ENCODE measurements at regions not wholly inside any gene's neighbourhood (a gene's known extent, or its start where the extent isn't known, plus 50 kb on each side); places are given as distances from the start of the nearest gene placed in this dataset.

DNA sequence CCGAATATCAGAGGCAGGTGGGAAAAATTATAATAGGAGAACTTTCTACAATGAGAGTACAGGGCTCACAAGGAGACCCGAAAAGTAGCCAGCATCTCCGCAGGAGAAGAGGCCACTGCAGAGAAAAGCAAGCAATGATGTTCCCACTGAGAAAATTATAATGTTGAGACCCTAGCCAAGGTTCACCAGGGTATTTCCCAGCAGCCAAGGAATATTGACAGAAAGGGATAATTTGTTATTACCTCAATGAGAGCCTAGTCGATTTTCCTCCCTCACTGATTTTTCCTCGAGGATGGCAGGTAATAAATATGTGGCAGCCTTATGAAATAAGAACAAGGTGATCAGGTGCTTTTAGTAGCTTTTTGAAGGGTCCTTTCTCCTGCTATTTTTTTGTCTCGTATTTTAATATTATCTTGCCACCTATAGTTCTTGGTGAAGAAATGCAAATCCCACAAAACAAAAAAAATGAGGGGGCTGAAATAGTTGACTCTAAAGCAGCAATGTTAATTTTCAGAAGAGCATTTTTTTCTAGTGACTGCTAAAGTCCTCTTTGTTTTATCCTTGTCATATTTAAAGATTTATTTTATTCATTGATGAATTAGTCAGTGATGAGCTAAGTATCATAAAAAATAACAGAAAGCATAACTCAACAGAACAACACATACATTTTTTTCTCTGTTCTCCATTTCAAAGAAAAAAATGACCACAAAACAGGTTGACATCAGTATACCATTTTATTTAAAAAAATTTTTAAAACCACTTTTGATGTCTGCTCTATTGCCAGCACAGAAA is 215.4 kb downstream of the KCNE4 start (continued):
- TF ChIP-seq, protein P1, sequence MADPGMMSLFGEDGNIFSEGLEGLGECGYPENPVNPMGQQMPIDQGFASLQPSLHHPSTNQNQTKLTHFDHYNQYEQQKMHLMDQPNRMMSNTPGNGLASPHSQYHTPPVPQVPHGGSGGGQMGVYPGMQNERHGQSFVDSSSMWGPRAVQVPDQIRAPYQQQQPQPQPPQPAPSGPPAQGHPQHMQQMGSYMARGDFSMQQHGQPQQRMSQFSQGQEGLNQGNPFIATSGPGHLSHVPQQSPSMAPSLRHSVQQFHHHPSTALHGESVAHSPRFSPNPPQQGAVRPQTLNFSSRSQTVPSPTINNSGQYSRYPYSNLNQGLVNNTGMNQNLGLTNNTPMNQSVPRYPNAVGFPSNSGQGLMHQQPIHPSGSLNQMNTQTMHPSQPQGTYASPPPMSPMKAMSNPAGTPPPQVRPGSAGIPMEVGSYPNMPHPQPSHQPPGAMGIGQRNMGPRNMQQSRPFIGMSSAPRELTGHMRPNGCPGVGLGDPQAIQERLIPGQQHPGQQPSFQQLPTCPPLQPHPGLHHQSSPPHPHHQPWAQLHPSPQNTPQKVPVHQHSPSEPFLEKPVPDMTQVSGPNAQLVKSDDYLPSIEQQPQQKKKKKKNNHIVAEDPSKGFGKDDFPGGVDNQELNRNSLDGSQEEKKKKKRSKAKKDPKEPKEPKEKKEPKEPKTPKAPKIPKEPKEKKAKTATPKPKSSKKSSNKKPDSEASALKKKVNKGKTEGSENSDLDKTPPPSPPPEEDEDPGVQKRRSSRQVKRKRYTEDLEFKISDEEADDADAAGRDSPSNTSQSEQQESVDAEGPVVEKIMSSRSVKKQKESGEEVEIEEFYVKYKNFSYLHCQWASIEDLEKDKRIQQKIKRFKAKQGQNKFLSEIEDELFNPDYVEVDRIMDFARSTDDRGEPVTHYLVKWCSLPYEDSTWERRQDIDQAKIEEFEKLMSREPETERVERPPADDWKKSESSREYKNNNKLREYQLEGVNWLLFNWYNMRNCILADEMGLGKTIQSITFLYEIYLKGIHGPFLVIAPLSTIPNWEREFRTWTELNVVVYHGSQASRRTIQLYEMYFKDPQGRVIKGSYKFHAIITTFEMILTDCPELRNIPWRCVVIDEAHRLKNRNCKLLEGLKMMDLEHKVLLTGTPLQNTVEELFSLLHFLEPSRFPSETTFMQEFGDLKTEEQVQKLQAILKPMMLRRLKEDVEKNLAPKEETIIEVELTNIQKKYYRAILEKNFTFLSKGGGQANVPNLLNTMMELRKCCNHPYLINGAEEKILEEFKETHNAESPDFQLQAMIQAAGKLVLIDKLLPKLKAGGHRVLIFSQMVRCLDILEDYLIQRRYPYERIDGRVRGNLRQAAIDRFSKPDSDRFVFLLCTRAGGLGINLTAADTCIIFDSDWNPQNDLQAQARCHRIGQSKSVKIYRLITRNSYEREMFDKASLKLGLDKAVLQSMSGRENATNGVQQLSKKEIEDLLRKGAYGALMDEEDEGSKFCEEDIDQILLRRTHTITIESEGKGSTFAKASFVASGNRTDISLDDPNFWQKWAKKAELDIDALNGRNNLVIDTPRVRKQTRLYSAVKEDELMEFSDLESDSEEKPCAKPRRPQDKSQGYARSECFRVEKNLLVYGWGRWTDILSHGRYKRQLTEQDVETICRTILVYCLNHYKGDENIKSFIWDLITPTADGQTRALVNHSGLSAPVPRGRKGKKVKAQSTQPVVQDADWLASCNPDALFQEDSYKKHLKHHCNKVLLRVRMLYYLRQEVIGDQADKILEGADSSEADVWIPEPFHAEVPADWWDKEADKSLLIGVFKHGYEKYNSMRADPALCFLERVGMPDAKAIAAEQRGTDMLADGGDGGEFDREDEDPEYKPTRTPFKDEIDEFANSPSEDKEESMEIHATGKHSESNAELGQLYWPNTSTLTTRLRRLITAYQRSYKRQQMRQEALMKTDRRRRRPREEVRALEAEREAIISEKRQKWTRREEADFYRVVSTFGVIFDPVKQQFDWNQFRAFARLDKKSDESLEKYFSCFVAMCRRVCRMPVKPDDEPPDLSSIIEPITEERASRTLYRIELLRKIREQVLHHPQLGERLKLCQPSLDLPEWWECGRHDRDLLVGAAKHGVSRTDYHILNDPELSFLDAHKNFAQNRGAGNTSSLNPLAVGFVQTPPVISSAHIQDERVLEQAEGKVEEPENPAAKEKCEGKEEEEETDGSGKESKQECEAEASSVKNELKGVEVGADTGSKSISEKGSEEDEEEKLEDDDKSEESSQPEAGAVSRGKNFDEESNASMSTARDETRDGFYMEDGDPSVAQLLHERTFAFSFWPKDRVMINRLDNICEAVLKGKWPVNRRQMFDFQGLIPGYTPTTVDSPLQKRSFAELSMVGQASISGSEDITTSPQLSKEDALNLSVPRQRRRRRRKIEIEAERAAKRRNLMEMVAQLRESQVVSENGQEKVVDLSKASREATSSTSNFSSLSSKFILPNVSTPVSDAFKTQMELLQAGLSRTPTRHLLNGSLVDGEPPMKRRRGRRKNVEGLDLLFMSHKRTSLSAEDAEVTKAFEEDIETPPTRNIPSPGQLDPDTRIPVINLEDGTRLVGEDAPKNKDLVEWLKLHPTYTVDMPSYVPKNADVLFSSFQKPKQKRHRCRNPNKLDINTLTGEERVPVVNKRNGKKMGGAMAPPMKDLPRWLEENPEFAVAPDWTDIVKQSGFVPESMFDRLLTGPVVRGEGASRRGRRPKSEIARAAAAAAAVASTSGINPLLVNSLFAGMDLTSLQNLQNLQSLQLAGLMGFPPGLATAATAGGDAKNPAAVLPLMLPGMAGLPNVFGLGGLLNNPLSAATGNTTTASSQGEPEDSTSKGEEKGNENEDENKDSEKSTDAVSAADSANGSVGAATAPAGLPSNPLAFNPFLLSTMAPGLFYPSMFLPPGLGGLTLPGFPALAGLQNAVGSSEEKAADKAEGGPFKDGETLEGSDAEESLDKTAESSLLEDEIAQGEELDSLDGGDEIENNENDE (IDR thresholded peaks at IDR 0.05; ENCODE audit: insufficient replicate concordance, low read length): no peak
- TF ChIP-seq JUN (IDR thresholded peaks at IDR 0.05; ENCODE audit: low read depth, low read length) (no peak), CHD2 (IDR thresholded peaks at IDR 0.05; ENCODE audit: low read length) (no peak)
- TF ChIP-seq, protein P2, sequence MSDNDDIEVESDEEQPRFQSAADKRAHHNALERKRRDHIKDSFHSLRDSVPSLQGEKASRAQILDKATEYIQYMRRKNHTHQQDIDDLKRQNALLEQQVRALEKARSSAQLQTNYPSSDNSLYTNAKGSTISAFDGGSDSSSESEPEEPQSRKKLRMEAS (IDR thresholded peaks at IDR 0.05): no peak

Data from H1 (cell line).